ENCODE measurements at regions not wholly inside any gene's neighbourhood (a gene's known extent, or its start where the extent isn't known, plus 50 kb on each side); places are given as distances from the start of the nearest gene placed in this dataset.

GRCh38 chr12:9276990-9277389 is 68.8 kb upstream of the PZP start:
- TF ChIP-seq PBX3 (IDR thresholded peaks at IDR 0.05; ENCODE audit: insufficient replicate concordance, low read depth, low read length) (no peak), GABPA (IDR thresholded peaks at IDR 0.05; ENCODE audit: low read depth) (no peak), REST (IDR thresholded peaks at IDR 0.05; ENCODE audit: low read depth, low read length) (no peak), EZH2 (IDR thresholded peaks at IDR 0.05; ENCODE audit: borderline replicate concordance, control insufficient read depth, low read depth, low read length) (no peak), ASH2L (IDR thresholded peaks at IDR 0.05; ENCODE audit: borderline replicate concordance, low read depth) (no peak), TBL1XR1 (IDR thresholded peaks at IDR 0.05; ENCODE audit: low read depth, low read length) (no peak), POLR2AphosphoS5 (IDR thresholded peaks at IDR 0.05; ENCODE audit: low read length) (no peak)
